ENCODE measurements at regions not wholly inside any gene's neighbourhood (a gene's known extent, or its start where the extent isn't known, plus 50 kb on each side); places are given as distances from the start of the nearest gene placed in this dataset.
A peak's percentile ranks its signal among the peaks of the same experiment; 100 is the strongest.

DNA sequence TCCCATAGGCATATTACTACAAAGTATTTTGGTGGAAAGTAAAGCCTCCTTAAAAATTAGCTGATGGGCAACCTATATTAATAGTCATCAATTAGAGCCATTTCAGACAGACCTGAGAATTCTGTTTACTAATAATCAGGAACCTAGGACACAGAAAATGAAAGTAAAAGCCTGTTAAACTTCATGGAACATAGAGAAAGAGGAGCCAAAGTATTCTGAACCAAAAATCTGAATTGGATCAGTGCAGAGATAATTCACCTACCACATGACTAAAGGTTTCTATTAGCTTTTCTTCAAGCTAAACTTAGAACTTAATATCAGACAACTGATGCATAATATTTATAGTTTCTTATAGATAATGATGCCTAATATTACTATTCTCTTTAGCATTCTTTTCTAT is 204.5 kb upstream of the RHOBTB1 start:
- no peak overlapping the region for H3K4me3 ChIP-seq (ENCODE audit: low read depth, low read length)
- DNase-seq (ENCODE audit: low read depth): no peak
- TF ChIP-seq, protein P1, sequence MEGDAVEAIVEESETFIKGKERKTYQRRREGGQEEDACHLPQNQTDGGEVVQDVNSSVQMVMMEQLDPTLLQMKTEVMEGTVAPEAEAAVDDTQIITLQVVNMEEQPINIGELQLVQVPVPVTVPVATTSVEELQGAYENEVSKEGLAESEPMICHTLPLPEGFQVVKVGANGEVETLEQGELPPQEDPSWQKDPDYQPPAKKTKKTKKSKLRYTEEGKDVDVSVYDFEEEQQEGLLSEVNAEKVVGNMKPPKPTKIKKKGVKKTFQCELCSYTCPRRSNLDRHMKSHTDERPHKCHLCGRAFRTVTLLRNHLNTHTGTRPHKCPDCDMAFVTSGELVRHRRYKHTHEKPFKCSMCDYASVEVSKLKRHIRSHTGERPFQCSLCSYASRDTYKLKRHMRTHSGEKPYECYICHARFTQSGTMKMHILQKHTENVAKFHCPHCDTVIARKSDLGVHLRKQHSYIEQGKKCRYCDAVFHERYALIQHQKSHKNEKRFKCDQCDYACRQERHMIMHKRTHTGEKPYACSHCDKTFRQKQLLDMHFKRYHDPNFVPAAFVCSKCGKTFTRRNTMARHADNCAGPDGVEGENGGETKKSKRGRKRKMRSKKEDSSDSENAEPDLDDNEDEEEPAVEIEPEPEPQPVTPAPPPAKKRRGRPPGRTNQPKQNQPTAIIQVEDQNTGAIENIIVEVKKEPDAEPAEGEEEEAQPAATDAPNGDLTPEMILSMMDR (IDR thresholded peaks at IDR 0.05; ENCODE audit: control insufficient read depth, extremely low read depth, insufficient read depth): no peak

DNA sequence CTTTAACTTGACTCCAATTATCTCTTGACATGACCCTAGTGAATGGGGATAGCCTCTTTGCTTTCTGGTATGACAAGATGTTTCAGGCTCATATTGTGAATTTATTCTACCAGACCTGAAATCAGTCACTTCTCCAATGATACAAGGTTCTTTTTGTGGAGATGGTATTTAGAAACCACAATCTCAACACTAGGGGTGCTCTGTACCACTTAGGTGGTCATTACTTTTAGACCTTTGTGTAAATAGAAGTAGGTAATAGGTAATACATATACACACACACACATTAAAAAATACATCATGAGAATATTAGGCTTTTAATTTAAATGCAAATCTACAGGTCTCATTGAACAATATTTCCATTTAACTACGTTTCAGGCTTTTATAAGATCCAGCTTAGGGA is 199.0 kb upstream of the RHOBTB1 start:
- DNase-seq (ENCODE audit: low read depth): no peak
- TF ChIP-seq, protein P1 (IDR thresholded peaks at IDR 0.05; ENCODE audit: control insufficient read depth, extremely low read depth, insufficient read depth): no peak

DNA sequence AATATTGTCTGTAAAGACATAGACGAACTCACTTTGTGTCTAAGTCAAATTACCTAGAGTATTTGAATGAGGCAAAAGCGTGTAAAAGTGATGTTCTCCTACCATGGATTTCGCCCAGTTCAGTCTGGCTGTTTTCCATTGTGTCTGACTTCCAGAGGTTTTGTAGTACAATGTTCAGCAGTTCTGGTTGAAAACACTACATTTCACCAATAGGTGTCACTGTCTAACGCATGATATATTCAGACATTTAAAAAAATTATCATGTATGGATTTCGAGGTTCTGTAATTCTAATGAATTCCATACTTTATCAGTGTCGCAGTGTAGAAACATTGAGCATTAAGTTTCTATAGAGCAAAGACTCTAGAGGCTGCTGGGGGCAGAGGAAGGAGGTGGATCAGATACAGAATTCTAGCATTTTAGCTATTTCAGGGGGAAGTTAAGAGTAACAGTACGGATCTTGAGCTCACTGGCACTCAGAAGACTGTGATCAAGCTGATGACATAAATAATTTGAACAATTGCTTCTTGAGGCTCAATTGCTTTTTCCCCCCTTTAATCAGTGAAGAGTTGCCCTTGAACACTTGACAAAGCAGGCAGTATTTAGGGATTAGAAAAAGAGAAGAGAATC is 196.9 kb upstream of the RHOBTB1 start:
- H3K4me3 ChIP-seq (ENCODE audit: low read depth, low read length): no peak overlapping the region
- TF ChIP-seq, protein P1 (IDR thresholded peaks at IDR 0.05; ENCODE audit: control insufficient read depth, extremely low read depth, insufficient read depth): peak; percentile 75
- DNase-seq (ENCODE audit: low read depth): peak; percentile 71

More for the DNA sequence above, 199.0 kb upstream of the RHOBTB1 start:
- no peak overlapping the region for H3K4me3 ChIP-seq (ENCODE audit: low read depth, low read length)

DNA sequence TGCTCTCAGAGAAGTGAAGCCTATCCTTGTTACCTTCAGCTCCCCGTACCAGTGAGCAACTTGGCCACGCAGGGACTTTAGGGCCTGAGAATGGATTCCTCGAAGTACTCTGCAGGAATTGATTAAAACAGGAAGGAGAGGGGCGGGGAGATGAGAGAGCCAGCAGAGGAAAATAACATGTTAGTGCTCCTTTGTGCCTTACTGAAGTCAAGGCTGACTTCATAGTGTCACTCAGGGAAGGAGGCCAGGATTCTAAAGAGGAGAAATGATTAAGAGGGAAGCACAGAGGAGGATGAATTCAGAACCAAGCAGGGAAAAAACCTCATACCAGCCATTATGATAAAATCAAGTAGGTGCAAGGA is 195.6 kb upstream of the RHOBTB1 start:
- H3K4me3 ChIP-seq (ENCODE audit: low read depth, low read length): no peak overlapping the region
- no peak for DNase-seq (ENCODE audit: low read depth)
- TF ChIP-seq, protein P1 (IDR thresholded peaks at IDR 0.05; ENCODE audit: control insufficient read depth, extremely low read depth, insufficient read depth): no peak

DNA sequence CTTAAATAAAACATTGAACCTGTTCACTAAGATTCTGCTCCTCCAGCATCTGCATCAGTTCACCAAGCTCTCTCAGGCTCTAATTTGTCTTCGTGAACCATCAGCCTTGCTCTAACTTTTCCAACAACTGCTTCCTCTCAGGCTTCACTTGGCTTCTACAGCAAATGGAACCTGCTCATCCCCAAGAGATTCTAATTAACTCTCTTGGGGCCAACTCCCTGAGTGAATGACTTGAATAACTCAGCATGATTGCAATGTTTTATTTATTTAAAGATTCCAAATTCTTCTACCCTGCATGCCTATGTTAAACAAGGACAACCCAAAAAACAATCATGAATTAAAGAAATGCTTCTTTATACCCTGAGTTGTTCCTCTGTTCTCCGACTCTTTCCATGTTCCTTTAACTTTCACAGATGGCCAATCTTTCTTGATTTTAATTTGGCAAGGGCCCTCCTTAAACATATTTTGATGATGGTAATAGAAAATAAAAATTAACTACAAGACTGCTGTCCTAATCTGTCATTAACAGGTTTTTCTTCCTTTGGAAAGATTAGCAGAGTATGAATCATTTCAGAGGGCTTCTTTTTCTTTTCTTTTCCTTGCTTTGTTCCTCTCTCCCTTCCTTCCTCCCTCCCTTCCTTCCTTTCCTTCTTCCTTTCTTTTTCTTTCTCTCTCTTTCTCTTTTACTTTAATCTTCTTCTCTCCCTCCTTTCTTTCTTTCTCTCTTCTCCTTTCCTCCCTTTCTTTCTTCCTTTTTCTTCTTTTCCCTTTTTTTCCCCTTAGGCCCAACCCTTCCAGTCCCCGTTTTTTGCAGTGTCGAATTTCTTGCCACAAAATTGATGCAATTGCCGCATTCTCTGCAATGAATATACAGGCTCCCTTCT is 195.0 kb upstream of the RHOBTB1 start:
- TF ChIP-seq, protein P1 (IDR thresholded peaks at IDR 0.05; ENCODE audit: control insufficient read depth, extremely low read depth, insufficient read depth): no peak
- DNase-seq (ENCODE audit: low read depth): no peak
- H3K4me3 ChIP-seq (ENCODE audit: low read depth, low read length): no peak overlapping the region

DNA sequence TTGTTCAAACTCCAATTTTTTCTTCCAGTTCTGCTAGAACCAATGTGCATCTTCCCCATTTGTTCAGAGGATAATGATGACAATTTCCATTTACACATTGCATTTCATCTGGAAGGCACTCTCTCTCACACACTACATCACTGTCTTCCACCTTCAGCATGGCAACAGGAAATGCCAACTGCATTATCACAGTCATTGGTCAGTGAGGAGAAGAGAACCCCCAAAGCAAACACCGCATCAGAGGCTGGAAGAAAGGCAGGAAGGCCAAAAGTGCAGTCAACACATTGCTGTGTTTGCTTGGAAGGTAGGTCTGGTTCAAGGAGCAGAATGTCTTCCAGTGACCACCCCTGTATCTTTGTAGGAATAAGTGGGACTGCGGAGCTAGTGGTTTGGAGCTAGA is 192.2 kb upstream of the RHOBTB1 start:
- no peak for DNase-seq (ENCODE audit: low read depth)
- TF ChIP-seq, protein P1 (IDR thresholded peaks at IDR 0.05; ENCODE audit: control insufficient read depth, extremely low read depth, insufficient read depth): no peak
- no peak overlapping the region for H3K4me3 ChIP-seq (ENCODE audit: low read depth, low read length)

Data from LNCaP clone FGC (cell line).